Inflammatory macrophage treated with lipopolysaccharide for 1 hour (primary cell): ENCODE measurements at regions not wholly inside any gene's neighbourhood (a gene's known extent, or its start where the extent isn't known, plus 50 kb on each side); places are given as distances from the start of the nearest gene placed in this dataset.
A peak's percentile ranks its signal among the peaks of the same experiment; 100 is the strongest.
"Not testable (repeated sequence)": the region's sequence is repeated elsewhere in the genome, so short reads cannot be mapped to it uniquely, and the experiment has no call there.

ENCODE experiments used
- DNase-seq, 2 donors: peaks; one replicate each; pipeline ENCODE4 v3.0.0-alpha.2; 2020 to 2022

GRCh38 chr15:70387081-70387480 is 289.4 kb upstream of the TLE3 start:
- DNase-seq: no peak

GRCh38 chr15:70385711-70386110 is 288.0 kb upstream of the TLE3 start:
- DNase-seq: no peak

DNA sequence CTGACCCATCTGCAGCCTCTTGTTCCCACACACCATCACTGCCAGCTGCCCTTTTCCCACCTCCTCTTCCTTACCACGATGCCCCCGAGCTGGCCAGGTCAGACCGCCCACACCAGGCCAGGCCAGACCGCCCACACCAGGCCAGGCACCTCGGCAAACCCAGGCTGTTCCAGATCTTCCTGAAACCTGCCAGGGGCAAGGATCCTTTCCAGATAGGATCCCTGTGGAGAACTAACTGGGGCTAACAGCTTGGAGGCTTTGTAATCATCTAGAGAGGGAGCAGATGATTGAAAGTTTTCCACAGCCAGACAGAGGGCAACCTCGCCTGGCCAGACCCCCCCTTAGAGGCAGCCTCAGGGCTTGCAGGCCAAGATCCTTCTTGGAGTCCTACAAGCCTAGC is 287.3 kb upstream of the TLE3 start:
- no peak for DNase-seq

DNA sequence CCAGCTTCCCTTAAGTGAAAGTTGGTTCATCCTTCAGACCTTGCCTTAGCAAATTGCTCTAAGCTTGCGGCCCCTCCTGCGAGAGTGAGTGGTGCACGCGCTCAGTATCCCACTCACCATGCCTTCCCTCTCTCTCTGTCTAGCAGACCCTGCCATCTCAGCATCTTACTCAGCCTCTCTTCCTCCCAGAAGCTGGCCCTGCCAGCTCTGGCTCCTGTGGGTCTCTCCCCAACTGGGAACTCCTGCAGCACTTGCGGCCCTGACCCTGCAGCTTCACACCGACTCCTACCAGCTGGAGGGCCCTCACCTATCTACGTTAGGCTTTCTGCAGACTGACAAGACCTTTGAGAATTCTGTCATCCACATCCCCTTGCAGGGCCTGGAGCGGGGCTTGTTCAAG is 286.1 kb upstream of the TLE3 start:
- no peak for DNase-seq

DNA sequence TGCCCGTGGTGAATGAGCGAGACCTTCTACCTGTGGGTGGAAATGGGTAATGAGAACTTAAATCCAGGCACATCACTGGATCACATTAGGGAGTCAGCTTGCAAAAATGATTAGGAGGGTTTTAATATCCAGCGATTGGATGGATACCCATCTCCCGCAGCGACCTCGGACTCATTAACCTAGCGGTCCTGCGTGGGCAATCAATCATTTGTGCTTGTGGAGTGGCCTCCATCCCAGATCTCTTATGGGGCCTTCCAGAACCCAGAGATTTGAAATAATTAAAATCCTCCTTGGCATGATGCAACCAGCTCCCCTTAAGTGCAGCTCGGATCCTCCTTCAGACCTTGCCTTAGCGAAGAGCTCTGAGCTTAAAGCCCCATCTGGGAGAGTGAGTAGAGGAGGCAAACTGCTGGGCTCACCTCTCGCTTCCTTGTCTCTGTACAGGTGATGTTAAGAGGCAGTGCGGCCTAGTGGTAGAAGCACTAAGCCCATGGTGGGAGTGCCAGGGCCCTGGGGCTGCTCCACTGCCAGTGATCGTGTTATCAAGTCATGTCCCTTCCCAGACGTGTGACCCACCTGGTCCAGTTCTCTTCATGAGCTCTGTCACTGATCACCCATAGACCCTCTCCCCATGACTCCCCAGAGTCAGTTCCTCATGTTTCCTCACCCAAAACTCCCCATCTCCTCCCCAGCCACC is 285.2 kb upstream of the TLE3 start:
- peak; percentile 10 to 34 for DNase-seq

- DNase-seq: no peak
Measured at GRCh38 chr15:70382009-70382749, 284.5 kb upstream of the TLE3 start.

DNA sequence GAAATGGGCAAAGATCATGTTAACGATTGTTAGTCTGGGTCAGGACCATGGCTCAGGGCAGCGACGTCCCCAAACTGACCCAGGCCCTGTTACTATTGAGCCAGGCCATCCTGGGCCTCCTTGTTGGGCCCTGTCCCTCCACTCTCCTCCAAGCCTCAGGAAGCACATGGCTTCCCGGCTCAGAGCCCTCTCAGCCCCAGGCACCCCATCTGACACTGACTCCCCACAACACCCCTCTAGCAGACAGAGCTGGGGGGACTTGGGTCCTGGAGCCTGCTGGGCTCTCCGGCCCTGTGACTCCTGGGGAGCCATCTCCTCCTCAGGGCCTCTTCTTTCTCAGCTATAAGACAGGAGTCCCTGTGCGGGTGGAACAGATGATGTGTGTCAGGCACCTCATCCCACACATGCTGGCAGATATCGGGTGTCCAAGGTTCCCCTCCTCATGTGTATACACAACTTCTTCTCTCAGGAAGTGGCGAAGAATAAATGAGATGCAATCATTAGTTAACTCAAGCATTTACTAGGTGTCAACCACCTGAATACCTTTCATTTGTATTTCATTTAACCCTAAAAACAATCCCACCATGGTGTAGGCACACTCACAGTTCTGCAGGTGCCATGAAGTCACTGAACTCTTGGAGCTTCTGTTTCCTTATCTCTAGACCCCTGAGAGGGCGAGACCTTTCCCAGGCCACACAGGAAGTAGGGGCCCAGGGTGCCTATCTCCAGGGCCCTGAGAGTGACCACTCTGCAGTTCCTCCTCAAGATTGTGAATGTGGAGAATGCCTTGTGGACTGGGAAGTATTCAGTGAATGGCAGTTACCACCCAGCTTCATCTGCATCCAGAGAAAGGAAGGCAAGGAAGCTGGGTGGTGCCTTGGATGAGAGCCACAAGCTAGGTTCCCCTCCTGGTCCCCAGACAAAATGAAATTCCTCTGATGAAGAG is 282.5 kb upstream of the TLE3 start:
- no peak for DNase-seq

GRCh38 chr15:70379134-70379533 is 281.4 kb upstream of the TLE3 start:
- DNase-seq: no peak

DNA sequence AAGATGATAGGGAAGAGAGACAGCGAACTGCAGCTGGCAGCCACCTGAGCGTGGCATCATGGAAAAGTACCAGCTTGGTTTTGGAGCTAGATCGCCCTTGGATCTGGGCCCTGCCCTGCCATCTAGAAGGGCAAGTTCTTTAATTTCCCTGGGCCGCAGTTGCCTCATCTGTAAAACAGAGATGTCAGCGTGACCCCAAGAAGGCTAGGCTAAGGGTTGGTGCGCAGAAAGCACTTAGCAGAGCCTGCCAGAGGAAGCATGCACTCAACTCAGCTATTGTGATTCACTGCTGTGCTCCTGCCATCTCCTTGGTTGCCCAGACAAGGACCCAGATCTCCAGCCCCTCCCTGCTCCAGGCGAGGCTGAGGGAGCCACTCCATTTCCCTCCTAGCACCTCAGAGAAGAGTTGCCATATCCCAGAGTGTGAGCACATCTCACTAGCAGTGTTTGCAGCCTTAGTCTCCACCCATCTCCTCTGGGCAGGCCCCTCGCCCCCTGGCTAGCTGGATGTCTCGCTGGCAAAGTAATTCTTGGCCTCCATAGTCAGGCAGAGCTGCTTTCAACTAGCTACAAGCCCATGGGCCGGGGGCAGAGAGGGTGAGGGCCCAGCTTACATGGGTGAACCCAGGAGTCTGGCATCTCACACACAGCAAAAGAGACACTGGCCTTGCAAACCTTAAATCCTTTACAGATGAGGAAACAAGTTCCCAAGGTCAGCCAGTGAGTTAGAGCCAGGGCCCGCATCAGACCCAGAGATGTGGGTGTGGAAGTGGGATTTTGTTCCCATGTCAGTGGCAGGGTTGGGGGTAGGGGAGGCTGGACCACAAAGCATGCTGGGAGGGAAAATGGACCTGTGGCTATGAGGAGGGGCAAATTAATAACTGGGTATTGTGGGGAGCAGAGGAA is 280.7 kb upstream of the TLE3 start:
- DNase-seq: no peak

GRCh38 chr15:70376929-70377691 is 279.4 kb upstream of the TLE3 start:
- peak; percentile 23 to 36 for DNase-seq

- DNase-seq: peak in 1 of 2 donors; percentile 14
Measured at GRCh38 chr15:70376031-70376928, 278.6 kb upstream of the TLE3 start.

GRCh38 chr15:70375586-70375985 is 277.9 kb upstream of the TLE3 start:
- no peak for DNase-seq

DNA sequence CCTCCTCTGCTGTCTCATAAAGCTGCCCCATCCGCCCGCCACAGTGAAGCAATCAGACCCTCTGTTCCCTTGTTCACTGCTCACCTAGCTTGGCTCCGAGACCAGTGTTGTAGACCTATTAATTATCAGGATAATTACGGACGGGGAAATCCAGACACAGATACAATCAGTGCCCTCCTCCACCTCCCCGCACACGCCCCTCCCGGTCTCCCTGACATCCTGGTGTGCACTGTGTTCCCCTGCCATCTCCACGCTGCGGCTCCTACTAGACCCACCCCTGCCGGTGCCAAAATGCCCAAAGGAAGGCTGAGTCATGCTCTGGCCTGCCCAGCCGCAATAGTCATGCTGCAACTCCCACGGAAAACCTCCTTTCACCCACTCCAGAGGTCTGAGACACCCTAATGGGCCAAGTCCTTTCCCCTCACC is 277.3 kb upstream of the TLE3 start:
- peak; percentile 31 to 52 for DNase-seq

GRCh38 chr15:70374096-70374495 is 276.4 kb upstream of the TLE3 start:
- DNase-seq: no peak

DNA sequence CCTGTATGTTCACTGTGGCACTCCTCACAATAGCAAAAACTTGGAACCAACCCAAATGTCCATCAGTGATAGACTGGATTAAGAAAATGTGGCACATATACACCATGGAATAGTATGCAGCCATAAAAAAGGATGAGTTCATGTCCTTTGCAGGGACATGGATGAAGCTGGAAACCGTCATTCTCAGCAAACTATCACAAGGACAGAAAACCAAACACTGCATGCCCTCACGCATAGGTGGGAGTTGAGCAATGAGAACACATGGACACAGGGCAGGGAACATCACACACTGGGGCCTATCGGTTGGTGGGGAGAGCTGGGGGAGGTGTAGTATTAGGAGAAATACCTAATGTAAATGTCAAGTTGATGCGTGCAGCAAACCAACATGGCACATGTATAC is 275.7 kb upstream of the TLE3 start:
- DNase-seq: not testable (repeated sequence)

DNA sequence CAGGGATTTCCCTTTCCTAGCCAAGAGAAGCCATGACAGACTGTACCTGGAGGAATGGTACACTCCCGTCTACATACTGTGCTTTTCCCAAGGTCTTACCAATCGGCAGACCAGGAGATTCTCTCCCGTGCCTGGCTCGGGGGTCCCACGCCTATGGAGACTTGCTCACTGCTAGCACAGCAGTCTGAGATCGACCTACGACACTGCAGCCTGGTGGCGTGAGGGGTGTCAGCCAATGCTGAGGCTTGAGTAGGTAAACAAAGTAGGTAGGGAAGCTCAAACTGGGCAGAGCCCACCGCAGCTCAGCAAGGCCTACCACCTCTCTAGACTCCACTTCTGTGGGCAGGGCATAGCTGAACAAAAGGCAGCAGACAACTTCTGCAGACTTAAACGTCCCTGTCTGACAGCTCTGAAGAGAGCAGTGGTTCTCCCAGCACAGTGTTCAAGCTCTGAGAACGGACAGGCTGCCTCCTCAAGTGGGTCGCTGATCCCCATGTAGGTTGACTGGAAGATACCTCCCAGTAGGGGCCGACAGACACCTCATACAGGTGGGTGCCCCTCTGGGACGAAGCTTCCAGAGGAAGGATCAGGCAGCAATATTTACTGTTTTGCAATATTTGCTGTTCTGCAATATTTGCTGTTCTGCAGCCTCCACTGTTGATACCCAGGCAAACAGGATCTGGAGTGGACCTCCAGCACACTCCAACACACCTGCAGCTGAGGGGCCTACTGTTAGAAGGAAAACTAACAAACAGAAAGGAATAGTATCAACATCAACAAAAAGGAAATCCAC is 270.4 kb upstream of the TLE3 start:
- DNase-seq: not testable (repeated sequence)

DNA sequence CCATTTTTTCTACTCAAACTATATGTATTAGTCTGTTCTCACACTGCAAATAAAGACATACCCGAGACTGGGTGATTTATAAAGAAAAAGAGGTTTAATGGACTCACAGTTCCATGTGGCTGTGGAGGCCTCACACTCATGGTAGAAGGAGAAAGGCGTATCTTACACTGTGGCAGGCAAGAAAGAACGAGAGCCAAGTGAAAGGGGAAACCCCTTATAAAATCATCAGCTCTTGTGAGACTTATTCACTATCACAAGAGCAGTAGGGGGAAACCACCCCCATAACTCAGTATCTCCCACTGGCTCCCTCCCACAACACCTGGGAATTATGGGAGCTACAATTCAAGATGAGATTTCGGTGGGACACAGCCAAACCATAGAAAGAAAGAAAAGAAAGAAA is 266.3 kb upstream of the TLE3 start:
- DNase-seq: peak; percentile 40 to 84

DNA sequence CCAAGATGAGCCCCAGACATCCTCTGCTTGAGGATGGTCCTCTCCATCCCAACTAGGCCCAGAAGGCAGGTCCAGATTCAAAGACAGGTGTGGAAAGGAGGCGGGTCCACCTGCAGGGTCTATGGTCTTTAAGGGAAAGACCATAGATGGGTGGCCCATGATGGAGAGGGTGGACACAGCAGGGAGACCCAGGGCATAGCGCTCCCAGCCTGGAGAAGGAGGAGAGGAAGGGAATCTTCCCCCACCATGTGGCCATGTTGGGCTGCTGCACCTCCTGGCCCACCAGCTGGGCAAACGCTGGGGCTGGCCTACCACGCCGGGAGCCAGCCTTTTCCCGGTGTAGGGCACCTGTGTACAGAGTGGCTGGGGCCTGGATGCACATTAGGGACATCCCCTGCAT is 265.2 kb upstream of the TLE3 start:
- peak; percentile 23 to 39 for DNase-seq

DNA sequence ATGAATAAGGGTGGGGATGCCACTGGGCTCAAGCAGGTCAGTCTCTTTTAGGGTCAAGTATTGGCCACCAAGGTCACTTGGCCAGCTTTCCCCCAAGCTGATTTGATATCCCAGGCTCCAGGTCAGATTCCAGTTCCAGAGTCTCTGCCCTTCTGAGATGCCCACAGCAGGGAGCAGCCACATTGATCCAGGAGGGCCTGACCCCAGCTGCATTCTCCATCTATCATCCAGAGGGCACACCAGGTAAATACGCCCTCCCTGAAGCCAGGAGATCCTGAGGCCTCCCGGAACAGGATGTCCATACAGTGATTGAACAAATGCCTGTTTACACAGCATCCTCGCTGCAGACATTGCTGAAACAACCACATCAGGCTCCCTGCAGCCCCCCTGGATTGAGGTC is 264.6 kb upstream of the TLE3 start:
- no peak for DNase-seq

DNA sequence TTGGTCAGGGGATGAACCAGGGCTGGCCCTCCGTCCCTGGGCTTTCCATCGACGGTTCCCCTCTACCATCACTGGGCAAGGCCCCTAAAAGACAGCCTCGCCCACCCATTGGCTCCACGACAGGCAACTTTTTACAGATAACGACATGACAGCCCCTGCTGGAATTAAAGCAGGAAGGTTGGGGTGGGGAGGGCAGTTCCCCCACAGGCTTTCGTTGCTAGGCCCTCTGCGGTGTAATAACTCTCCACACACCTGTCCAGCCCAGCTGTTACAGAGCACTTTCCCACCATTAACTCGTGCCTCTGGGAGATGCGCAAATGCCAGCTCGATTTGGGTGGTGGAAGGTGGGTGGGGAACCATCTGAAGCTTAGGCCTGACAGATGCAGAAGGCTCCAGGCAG is 264.2 kb upstream of the TLE3 start:
- no peak for DNase-seq
